HEK293T (cell line): ENCODE measurements at regions not wholly inside any gene's neighbourhood (a gene's known extent, or its start where the extent isn't known, plus 50 kb on each side); places are given as distances from the start of the nearest gene placed in this dataset.

Source experiments
- ARNT ChIP-seq: fragments of 450-650 bp; IDR thresholded peaks from 2 replicates; pipeline ENCODE4 v1.6.1; 2017; ENCODE audit warnings: mild to moderate bottlenecking
- BHLHE40 ChIP-seq: fragments of 450-650 bp; IDR thresholded peaks from 2 replicates; pipeline ENCODE4 v1.6.1; 2016; ENCODE audit warnings: mild to moderate bottlenecking, moderate library complexity, borderline replicate concordance
- FOXA1 ChIP-seq: fragments of 450-650 bp; IDR thresholded peaks from 2 replicates; pipeline ENCODE4 v1.6.1; 2016; ENCODE audit warnings: mild to moderate bottlenecking
- FOXK2 ChIP-seq: fragments of 450-650 bp; IDR thresholded peaks from 2 replicates; pipeline ENCODE4 v1.6.1; 2016; ENCODE audit warnings: mild to moderate bottlenecking
- FOXM1 ChIP-seq: fragments of 450-650 bp; IDR thresholded peaks from 2 replicates; pipeline ENCODE4 v1.6.1; 2017; ENCODE audit warnings: mild to moderate bottlenecking, borderline replicate concordance
- HDGF ChIP-seq: fragments of 450-650 bp; IDR thresholded peaks from 2 replicates; pipeline ENCODE4 v1.6.1; 2017; ENCODE audit warnings: antibody characterized with exemption, borderline replicate concordance
- LEF1 ChIP-seq: fragments of 450-650 bp; IDR thresholded peaks from 2 replicates; pipeline ENCODE4 v1.6.1; 2017; ENCODE audit warnings: mild to moderate bottlenecking, borderline replicate concordance
- NFRKB ChIP-seq: fragments of 450-650 bp; IDR thresholded peaks from 2 replicates; pipeline ENCODE4 v1.6.1; 2016; ENCODE audit warnings: mild to moderate bottlenecking, moderate library complexity
- SP1 ChIP-seq: fragments of 450-650 bp; IDR thresholded peaks from 2 replicates; pipeline ENCODE4 v1.6.1; 2017
- SUZ12 ChIP-seq: fragments of 450-650 bp; IDR thresholded peaks from 2 replicates; pipeline ENCODE4 v1.6.1; 2016; ENCODE audit warnings: mild to moderate bottlenecking
- TARDBP ChIP-seq: fragments of 450-650 bp; IDR thresholded peaks from 2 replicates; pipeline ENCODE4 v1.6.1; 2016
- ZNF384 ChIP-seq: fragments of 450-650 bp; IDR thresholded peaks from 2 replicates; pipeline ENCODE4 v1.6.1; 2016

- TF ChIP-seq FOXM1 (no peak), SUZ12 (no peak), FOXA1 (no peak), HDGF (no peak), ARNT (no peak), FOXK2 (no peak), BHLHE40 (no peak), SP1 (no peak), ZNF384 (no peak), TARDBP (no peak), LEF1 (no peak), NFRKB (no peak)
Observed at GRCh38 chr5:89083791-89084190, 200.8 kb upstream of the MEF2C start.
